ENCODE measurements at regions not wholly inside any gene's neighbourhood (a gene's known extent, or its start where the extent isn't known, plus 50 kb on each side); places are given as distances from the start of the nearest gene placed in this dataset.

DNA sequence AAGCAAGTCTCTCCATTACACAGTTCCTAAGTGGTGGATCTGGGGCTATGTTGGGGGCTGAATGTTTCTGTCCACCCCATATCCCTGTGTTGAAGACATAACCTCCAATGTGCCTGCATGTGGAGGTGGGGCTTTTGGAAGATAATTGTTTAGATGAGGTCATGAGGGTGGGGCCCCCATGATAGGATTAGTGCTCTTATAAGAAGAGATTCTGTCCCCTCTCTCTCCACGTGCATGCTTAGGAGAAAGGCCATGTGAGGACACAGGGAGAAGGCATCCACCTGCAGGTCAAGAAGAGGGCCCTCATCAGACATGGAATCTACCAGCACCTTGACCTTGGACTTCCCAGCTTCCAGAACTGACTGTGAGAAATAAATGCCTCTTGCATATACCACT, 231.0 kb upstream of the CHRNA7 start:
- Mint-ChIP-seq H3K27me3 (no peaks in the 10 kb centered on the region), H3K27ac (no peak overlapping the region), H3K4me1 (ENCODE audit: low read depth) (no peaks in the 10 kb centered on the region), H3K36me3 (ENCODE audit: low read depth) (no peaks in the 10 kb centered on the region), H3K4me3 (no peak overlapping the region), H3K9me3 (no peaks in the 10 kb centered on the region)
- intact Hi-C loops (cut with micrococcal nuclease), result no loop called here

DNA sequence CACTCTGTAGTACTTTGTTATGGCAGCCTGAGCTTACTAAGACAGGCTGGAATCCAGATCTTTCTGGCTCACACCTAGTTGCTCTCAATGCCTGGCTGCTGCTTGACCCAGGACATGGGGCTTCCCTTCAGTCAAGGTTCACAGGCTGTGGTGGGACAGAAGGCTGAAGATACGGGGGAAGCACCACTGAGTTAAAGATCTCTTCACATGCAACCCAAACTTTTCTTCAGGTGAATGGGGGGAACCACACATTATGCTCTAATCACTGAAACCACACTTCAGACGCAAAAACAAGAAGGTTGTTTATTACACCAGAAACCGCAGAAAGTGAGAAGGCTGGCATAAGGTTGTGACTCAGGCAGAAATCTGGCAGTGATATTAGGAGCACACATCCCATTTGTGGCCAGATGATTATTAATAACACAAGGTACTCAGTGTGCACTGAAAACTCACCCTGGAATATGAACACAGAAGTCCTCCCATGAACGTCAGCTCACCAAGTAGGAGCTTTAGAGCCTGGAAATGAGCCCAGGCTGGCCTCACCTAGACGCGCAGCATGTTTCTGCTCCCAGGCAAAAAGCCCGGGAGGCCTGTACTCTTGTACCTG, 230.5 kb upstream of the CHRNA7 start:
- Mint-ChIP-seq H3K36me3 (ENCODE audit: low read depth) (no peaks in the 10 kb centered on the region), H3K27ac (no peak overlapping the region), H3K27me3 (no peaks in the 10 kb centered on the region), H3K4me3 (no peak overlapping the region), H3K4me1 (ENCODE audit: low read depth) (no peaks in the 10 kb centered on the region), H3K9me3 (no peaks in the 10 kb centered on the region)
- intact Hi-C loops (cut with micrococcal nuclease), result no loop called here

- H3K9me3 Mint-ChIP-seq, result no peaks in the 10 kb centered on the region
- no peaks in the 10 kb centered on the region for H3K4me1 Mint-ChIP-seq (ENCODE audit: low read depth)
- H3K36me3 Mint-ChIP-seq (ENCODE audit: low read depth), result no peaks in the 10 kb centered on the region
- intact Hi-C loops (cut with micrococcal nuclease), result no loop called here
- no peak overlapping the region for H3K4me3 Mint-ChIP-seq
- H3K27ac Mint-ChIP-seq, result no peak overlapping the region
- no peaks in the 10 kb centered on the region for H3K27me3 Mint-ChIP-seq
Observed at GRCh38 chr15:31801152-31801551, 229.2 kb upstream of the CHRNA7 start.

DNA sequence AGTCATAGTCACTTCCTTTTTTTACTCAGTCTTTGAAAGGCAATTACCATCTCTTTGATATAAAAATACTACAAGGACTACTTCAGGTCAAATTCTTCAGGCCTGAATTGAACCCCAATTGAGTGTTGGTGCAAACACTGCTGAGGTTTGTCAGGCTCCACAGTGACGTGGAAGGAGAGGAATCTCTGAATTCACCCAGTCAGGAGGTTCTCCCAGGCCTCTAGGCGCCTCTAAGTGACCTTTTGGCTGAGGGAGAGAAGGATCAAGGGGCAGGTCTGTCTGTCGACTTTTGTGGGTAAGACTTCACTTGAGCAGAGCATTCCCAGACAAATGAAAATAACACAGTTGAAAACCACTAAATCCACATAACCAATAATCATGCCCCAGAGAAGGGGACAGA, 227.6 kb upstream of the CHRNA7 start:
- Mint-ChIP-seq H3K9me3 (no peaks in the 10 kb centered on the region), H3K27me3 (no peaks in the 10 kb centered on the region), H3K4me3 (no peak overlapping the region), H3K36me3 (ENCODE audit: low read depth) (no peaks in the 10 kb centered on the region), H3K27ac (no peak overlapping the region), H3K4me1 (ENCODE audit: low read depth) (no peaks in the 10 kb centered on the region)
- intact Hi-C loops (cut with micrococcal nuclease), result no loop called here

DNA sequence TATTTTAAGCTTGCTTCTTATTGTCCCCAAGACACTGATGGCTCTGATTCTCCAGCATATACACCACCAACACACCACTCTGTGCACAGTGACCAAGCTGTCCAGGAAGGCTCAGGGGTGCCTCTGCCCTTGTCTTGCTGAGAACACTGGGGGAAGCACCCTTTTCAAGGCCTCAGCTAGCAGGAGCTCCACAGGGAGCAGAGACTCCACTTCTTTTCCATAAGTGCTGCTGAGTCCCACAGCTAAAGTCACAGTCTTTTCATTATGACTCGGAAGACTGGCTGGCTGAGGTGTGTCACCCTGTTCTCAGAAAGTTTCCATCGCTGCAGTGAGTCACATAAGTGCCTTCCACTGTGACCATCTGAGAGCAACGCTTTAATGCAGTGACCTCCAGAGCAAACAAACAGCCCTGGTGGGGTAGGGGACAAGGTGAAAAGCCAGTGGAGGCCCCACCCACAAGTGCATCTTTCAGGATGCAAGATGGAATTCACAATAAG, 226.9 kb upstream of the CHRNA7 start:
- H3K4me3 Mint-ChIP-seq, result no peak overlapping the region
- intact Hi-C loops (cut with micrococcal nuclease), result no loop called here
- H3K27ac Mint-ChIP-seq, result no peak overlapping the region
- H3K36me3 Mint-ChIP-seq (ENCODE audit: low read depth), result no peaks in the 10 kb centered on the region
- H3K27me3 Mint-ChIP-seq, result no peaks in the 10 kb centered on the region
- H3K9me3 Mint-ChIP-seq, result no peaks in the 10 kb centered on the region
- no peaks in the 10 kb centered on the region for H3K4me1 Mint-ChIP-seq (ENCODE audit: low read depth)

DNA sequence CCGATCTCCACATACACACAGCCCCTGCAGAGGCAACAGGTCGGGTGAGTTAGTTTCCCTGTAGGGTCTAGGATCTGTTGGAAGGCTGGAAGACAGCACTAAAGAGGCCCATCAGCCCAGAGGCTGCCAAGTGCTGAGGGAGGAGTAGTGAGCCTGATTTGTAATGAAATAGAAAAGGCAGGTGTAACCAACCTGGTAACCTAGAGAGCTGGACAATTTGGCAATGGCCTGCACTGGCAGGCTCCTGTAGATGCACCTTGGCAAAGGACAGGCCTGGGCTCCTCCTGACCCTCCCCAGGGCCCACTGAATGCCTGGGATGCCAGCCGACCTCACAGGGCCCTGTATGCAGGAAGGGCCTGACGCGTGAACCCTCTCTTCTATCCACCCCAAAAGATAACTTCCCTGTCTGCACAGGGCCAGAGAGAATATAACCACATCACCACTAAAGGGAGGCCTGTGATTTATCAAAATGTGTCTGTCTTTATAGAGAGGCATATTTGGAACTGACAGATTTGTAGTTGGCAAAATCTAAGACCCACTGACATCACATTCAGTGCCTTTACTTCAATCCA, 225.1 kb upstream of the CHRNA7 start:
- Mint-ChIP-seq H3K27me3 (no peaks in the 10 kb centered on the region), H3K9me3 (no peaks in the 10 kb centered on the region), H3K4me3 (no peak overlapping the region), H3K27ac (no peak overlapping the region), H3K36me3 (ENCODE audit: low read depth) (no peaks in the 10 kb centered on the region), H3K4me1 (ENCODE audit: low read depth) (no peaks in the 10 kb centered on the region)
- intact Hi-C loops (cut with micrococcal nuclease), result no loop called here

DNA sequence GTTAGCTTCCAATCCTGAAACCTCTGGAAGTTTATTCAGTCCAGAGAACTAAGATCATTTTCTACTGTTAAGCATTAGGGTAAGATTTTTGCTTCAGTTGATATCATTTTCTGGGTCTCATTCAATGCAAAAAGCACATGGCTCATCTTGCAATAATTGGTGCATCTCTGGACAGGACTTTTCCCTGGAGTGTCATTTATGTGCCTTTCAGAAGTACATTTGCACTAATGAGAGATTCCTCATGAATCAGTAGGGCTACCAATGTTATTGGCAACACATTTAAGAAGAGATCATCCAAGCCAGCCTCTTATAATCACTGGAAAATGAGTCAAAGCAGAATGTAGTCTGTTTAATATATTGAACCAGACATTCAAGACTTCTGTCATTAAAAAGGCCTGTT, 224.2 kb upstream of the CHRNA7 start:
- Mint-ChIP-seq H3K4me3 (no peak overlapping the region), H3K27ac (no peak overlapping the region)

GRCh38 chr15:31811641-31812040, 218.7 kb upstream of the CHRNA7 start:
- intact Hi-C loops (cut with micrococcal nuclease), result no loop called here
- no peak overlapping the region for H3K4me3 Mint-ChIP-seq
- no peaks in the 10 kb centered on the region for H3K4me1 Mint-ChIP-seq (ENCODE audit: low read depth)
- H3K9me3 Mint-ChIP-seq, result no peaks in the 10 kb centered on the region
- H3K36me3 Mint-ChIP-seq (ENCODE audit: low read depth), result no peaks in the 10 kb centered on the region
- H3K27ac Mint-ChIP-seq, result no peak overlapping the region
- no peaks in the 10 kb centered on the region for H3K27me3 Mint-ChIP-seq

More for the DNA sequence above, 224.2 kb upstream of the CHRNA7 start:
- no peaks in the 10 kb centered on the region for H3K36me3 Mint-ChIP-seq (ENCODE audit: low read depth)
- H3K9me3 Mint-ChIP-seq, result no peaks in the 10 kb centered on the region
- intact Hi-C loops (cut with micrococcal nuclease), result no loop called here
- H3K27me3 Mint-ChIP-seq, result no peaks in the 10 kb centered on the region
- H3K4me1 Mint-ChIP-seq (ENCODE audit: low read depth), result no peaks in the 10 kb centered on the region

DNA sequence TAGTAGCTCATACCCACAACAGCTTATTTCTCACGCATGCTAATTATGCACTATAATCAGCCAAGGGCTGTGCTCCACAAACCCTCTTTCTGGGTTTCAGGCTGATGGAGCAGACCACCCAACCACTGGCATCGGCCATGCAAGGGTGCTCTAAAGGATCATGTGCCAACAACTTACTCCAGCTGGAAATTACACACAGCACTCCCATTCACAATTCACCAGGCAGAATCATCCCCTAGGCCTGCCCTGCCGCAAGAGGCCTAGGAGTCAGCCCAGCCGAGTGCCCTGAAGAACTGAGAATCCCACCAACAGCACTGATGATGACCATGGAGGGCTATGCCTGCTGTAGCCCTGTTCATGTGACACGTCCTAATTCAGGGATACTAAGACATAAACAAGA, 216.2 kb upstream of the CHRNA7 start:
- no peaks in the 10 kb centered on the region for H3K4me1 Mint-ChIP-seq (ENCODE audit: low read depth)
- H3K4me3 Mint-ChIP-seq, result no peak overlapping the region
- no peaks in the 10 kb centered on the region for H3K27me3 Mint-ChIP-seq
- H3K36me3 Mint-ChIP-seq (ENCODE audit: low read depth), result no peaks in the 10 kb centered on the region
- no peak overlapping the region for H3K27ac Mint-ChIP-seq
- intact Hi-C loops (cut with micrococcal nuclease), result no loop called here
- no peaks in the 10 kb centered on the region for H3K9me3 Mint-ChIP-seq

GRCh38 chr15:31815411-31816155, 214.7 kb upstream of the CHRNA7 start:
- H3K4me3 Mint-ChIP-seq, result no peak overlapping the region
- intact Hi-C loops (cut with micrococcal nuclease), result no loop called here
- no peaks in the 10 kb centered on the region for H3K4me1 Mint-ChIP-seq (ENCODE audit: low read depth)
- no peak overlapping the region for H3K27ac Mint-ChIP-seq
- H3K27me3 Mint-ChIP-seq, result no peaks in the 10 kb centered on the region
- no peaks in the 10 kb centered on the region for H3K9me3 Mint-ChIP-seq
- no peaks in the 10 kb centered on the region for H3K36me3 Mint-ChIP-seq (ENCODE audit: low read depth)

- no peaks in the 10 kb centered on the region for H3K9me3 Mint-ChIP-seq
- H3K4me3 Mint-ChIP-seq, result no peak overlapping the region
- H3K4me1 Mint-ChIP-seq (ENCODE audit: low read depth), result no peaks in the 10 kb centered on the region
- no peaks in the 10 kb centered on the region for H3K27me3 Mint-ChIP-seq
- H3K36me3 Mint-ChIP-seq (ENCODE audit: low read depth), result no peaks in the 10 kb centered on the region
- H3K27ac Mint-ChIP-seq, result no peak overlapping the region
- intact Hi-C loops (cut with micrococcal nuclease), result loop anchor here (5.0 kb wide), 1 partner anchor 35 kb away; no protein-coding TSS in a partner anchor
Observed at GRCh38 chr15:31822463-31822862, 207.9 kb upstream of the CHRNA7 start.

DNA sequence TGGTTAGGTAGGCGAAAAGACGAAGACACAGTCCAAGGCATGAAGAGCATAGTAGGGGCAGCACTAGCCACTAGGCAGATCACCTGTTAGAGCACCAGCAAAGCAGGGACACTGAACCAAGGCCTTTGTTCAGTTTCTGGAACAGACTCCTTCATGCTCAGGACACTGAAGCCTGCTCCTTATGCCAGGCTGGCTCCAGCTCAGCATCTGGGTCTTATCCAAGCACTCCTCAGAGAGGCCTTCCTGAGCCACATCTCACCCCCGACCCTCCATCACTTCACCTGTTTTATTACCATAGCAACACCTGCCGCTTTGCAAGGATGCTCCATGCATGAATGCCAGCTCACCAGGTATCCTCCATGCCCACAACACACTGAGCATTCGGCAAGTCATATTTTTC, 206.3 kb upstream of the CHRNA7 start:
- Mint-ChIP-seq H3K9me3 (no peaks in the 10 kb centered on the region), H3K4me3 (no peak overlapping the region), H3K36me3 (ENCODE audit: low read depth) (no peaks in the 10 kb centered on the region), H3K4me1 (ENCODE audit: low read depth) (no peaks in the 10 kb centered on the region), H3K27me3 (no peaks in the 10 kb centered on the region), H3K27ac (no peak overlapping the region)
- intact Hi-C loops (cut with micrococcal nuclease), result loop anchor here (5.0 kb wide), 1 partner anchor 37 kb away; no protein-coding TSS in a partner anchor

DNA sequence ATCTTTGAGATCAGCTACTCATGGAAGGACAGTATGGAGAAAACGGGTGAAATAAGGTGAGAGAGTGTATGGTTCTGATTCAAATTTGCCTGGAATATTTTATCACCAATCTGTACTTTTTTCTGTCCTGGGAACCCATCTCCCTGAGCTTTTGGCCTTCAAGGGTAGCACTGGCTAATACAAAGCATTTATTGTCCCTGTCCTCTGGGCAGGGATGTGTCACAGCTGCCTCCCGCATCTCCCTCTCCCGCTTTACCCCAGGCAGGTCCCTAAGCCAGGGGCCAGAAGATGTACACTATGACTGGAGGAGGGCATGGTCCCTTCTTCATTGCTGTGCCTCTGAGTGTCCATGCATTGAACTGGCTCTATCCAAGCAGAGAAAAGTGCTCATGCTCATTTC, 201.7 kb upstream of the CHRNA7 start:
- Mint-ChIP-seq H3K4me1 (ENCODE audit: low read depth) (no peaks in the 10 kb centered on the region), H3K27ac (no peak overlapping the region), H3K36me3 (ENCODE audit: low read depth) (no peaks in the 10 kb centered on the region), H3K9me3 (no peaks in the 10 kb centered on the region), H3K4me3 (no peak overlapping the region), H3K27me3 (no peaks in the 10 kb centered on the region)
- intact Hi-C loops (cut with micrococcal nuclease), result no loop called here

- Mint-ChIP-seq H3K27ac (no peak overlapping the region), H3K27me3 (no peaks in the 10 kb centered on the region), H3K4me3 (no peak overlapping the region), H3K36me3 (ENCODE audit: low read depth) (no peaks in the 10 kb centered on the region), H3K9me3 (no peaks in the 10 kb centered on the region), H3K4me1 (ENCODE audit: low read depth) (no peaks in the 10 kb centered on the region)
- intact Hi-C loops (cut with micrococcal nuclease), result no loop called here
Observed at GRCh38 chr15:31830591-31830990, 199.7 kb upstream of the CHRNA7 start.
